Calu3 (cell line): ENCODE measurements at regions not wholly inside any gene's neighbourhood (a gene's known extent, or its start where the extent isn't known, plus 50 kb on each side); places are given as distances from the start of the nearest gene placed in this dataset.

Experiments
- BruUV-seq: library from RNA; stranded (reverse); fragments of 400-500 nt; replicated peaks from 2 replicates; lab custom pipeline; 2021; lab: Mats Ljungman, UMichigan
- CTCF ChIA-PET: fragments of 300-600 bp; sonication (Branson Sonifier 250); formaldehyde crosslinking; loops from one replicate; lab custom pipeline; 2022; ENCODE audit warnings: antibody characterized with exemption; lab: Charles Lee
- DNase-seq: peaks from one replicate; pipeline ENCODE4 v3.0.0; 2022
- H3K27ac Mint-ChIP-seq: one replicate; pipeline ENCODE4 v1.8.0; 2022; ENCODE audit warnings: mixed read lengths; ENCODE audit not compliant: unreplicated experiment
- H3K27me3 Mint-ChIP-seq: one replicate; pipeline ENCODE4 v1.8.0; 2022; ENCODE audit warnings: mixed read lengths; ENCODE audit not compliant: unreplicated experiment
- H3K36me3 Mint-ChIP-seq: one replicate; pipeline ENCODE4 v1.8.0; 2022; ENCODE audit warnings: mild to moderate bottlenecking, moderate library complexity, mixed read lengths; ENCODE audit not compliant: insufficient read depth, unreplicated experiment
- H3K4me1 Mint-ChIP-seq: one replicate; pipeline ENCODE4 v1.8.0; 2022; ENCODE audit warnings: mild to moderate bottlenecking, low read depth, mixed read lengths; ENCODE audit not compliant: unreplicated experiment
- H3K4me3 Mint-ChIP-seq: one replicate; pipeline ENCODE4 v1.8.0; 2022; ENCODE audit warnings: mild to moderate bottlenecking, low read depth, moderate library complexity, mixed read lengths; ENCODE audit not compliant: unreplicated experiment
- H3K9me3 Mint-ChIP-seq: one replicate; pipeline ENCODE4 v1.8.0; 2022; ENCODE audit warnings: low read depth, mixed read lengths; ENCODE audit not compliant: unreplicated experiment
- CTCF ChIP-seq: fragments of 200-600 bp; IDR thresholded peaks from one replicate; pipeline ENCODE4 v1.8.0; 2022; ENCODE audit warnings: antibody characterized with exemption; ENCODE audit not compliant: unreplicated experiment
- intact Hi-C: fragments of 100-400 bp; cut with micrococcal nuclease; formaldehyde crosslinking; loops from one replicate; pipeline ENCODE4 v1.10.0; 2022; ENCODE audit not compliant: unreplicated experiment

GRCh38 chr1:29632806-29633615 lies 396.7 kb downstream of the PTPRU start:
- H3K9me3 Mint-ChIP-seq: no peaks in the 10 kb centered on the region
- TF ChIP-seq CTCF: no peak
- BruUV-seq: no TSS peak
- no peak overlapping the region for H3K4me3 Mint-ChIP-seq
- H3K27me3 Mint-ChIP-seq: peaks cover 45% of the 10 kb centered on the region
- CTCF ChIA-PET: no interaction called here
- no peaks in the 10 kb centered on the region for H3K4me1 Mint-ChIP-seq
- intact Hi-C loops: no loop called here
- no peak overlapping the region for H3K27ac Mint-ChIP-seq
- no peaks in the 10 kb centered on the region for H3K36me3 Mint-ChIP-seq
- DNase-seq: no peak

- no TSS peak for BruUV-seq
- Mint-ChIP-seq H3K36me3 (no peaks in the 10 kb centered on the region), H3K4me1 (no peaks in the 10 kb centered on the region), H3K9me3 (no peaks in the 10 kb centered on the region), H3K27ac (no peak overlapping the region), H3K27me3 (peaks cover 54% of the 10 kb centered on the region), H3K4me3 (no peak overlapping the region)
- CTCF ChIA-PET: no interaction called here
- DNase-seq: no peak
- intact Hi-C loops: no loop called here
- TF ChIP-seq CTCF: no peak
These were observed 395.8 kb downstream of the PTPRU start for GRCh38 chr1:29631836-29632805.

- CTCF ChIA-PET: no interaction called here
- DNase-seq: no peak
- Mint-ChIP-seq H3K4me3 (no peak overlapping the region), H3K27ac (no peak overlapping the region), H3K9me3 (no peaks in the 10 kb centered on the region), H3K27me3 (peaks cover 61% of the 10 kb centered on the region), H3K36me3 (no peaks in the 10 kb centered on the region), H3K4me1 (no peaks in the 10 kb centered on the region)
- no TSS peak for BruUV-seq
- TF ChIP-seq CTCF: no peak
- intact Hi-C loops: no loop called here
These were observed 395.0 kb downstream of the PTPRU start for GRCh38 chr1:29631361-29631760.

- no TSS peak for BruUV-seq
- intact Hi-C loops: no loop called here
- Mint-ChIP-seq H3K36me3 (no peaks in the 10 kb centered on the region), H3K9me3 (no peaks in the 10 kb centered on the region), H3K4me1 (no peaks in the 10 kb centered on the region), H3K4me3 (no peak overlapping the region), H3K27me3 (peaks cover 64% of the 10 kb centered on the region), H3K27ac (no peak overlapping the region)
- DNase-seq: no peak
- TF ChIP-seq CTCF: no peak
- CTCF ChIA-PET: no interaction called here
These were observed 394.4 kb downstream of the PTPRU start for GRCh38 chr1:29630756-29631155.
